CD8-positive, alpha-beta memory T cell (primary cell): ENCODE measurements at regions not wholly inside any gene's neighbourhood (a gene's known extent, or its start where the extent isn't known, plus 50 kb on each side); places are given as distances from the start of the nearest gene placed in this dataset.

Experiments
- CTCF ChIA-PET: fragments of 350-600 bp; sonication (Branson Sonifier 250); formaldehyde crosslinking; loops from one replicate; lab custom pipeline; 2021; ENCODE audit warnings: antibody characterized with exemption; lab: Charles Lee
- POLR2A ChIA-PET: fragments of 350-600 bp; sonication (Branson Sonifier 250); formaldehyde crosslinking; loops from one replicate; lab custom pipeline; 2021; ENCODE audit warnings: antibody characterized with exemption; lab: Charles Lee
- DNase-seq, 5 donors: peaks; one replicate each; pipeline versions ENCODE4 v3.0.0 to v3.0.0-alpha.2; 2020 to 2022; ENCODE audit warnings: mixed read lengths in 1 of 5
- H3K27ac ChIP-seq: one replicate; pipeline ENCODE4 v1.7.0; 2013; ENCODE audit warnings: low read depth, mild to moderate bottlenecking, low read length, moderate library complexity
- H3K27me3 ChIP-seq: 2 replicates; pipeline ENCODE4 v1.7.0; 2013; ENCODE audit warnings: low read length, mild to moderate bottlenecking; ENCODE audit not compliant: insufficient read depth, poor library complexity, severe bottlenecking
- H3K36me3 ChIP-seq: 2 replicates; pipeline ENCODE4 v1.7.0; 2013; ENCODE audit warnings: mild to moderate bottlenecking, low read length, moderate library complexity; ENCODE audit not compliant: insufficient read depth
- H3K4me1 ChIP-seq: 2 replicates; pipeline ENCODE4 v1.7.0; 2013; ENCODE audit warnings: mild to moderate bottlenecking, low read length, moderate library complexity; ENCODE audit not compliant: insufficient read depth
- H3K4me3 ChIP-seq: 2 replicates; pipeline ENCODE4 v1.7.0; 2013; ENCODE audit warnings: mild to moderate bottlenecking, low read length
- H3K9me3 ChIP-seq: 2 replicates; pipeline ENCODE4 v1.7.0; 2013; ENCODE audit warnings: mild to moderate bottlenecking, low read length
- H3K27ac Mint-ChIP-seq, 8 donors: one replicate each; pipeline ENCODE4 v1.8.0; 2020 to 2021; ENCODE audit warnings: mixed read lengths in 8 of 8, mild to moderate bottlenecking in 6 of 8, inconsistent platforms in 3 of 8, moderate library complexity in 3 of 8
- H3K27me3 Mint-ChIP-seq, 2 donors: one replicate each; pipeline ENCODE4 v1.8.0; 2020 to 2021; ENCODE audit warnings: mixed read lengths in 2 of 2, mild to moderate bottlenecking in 1 of 2, moderate library complexity in 1 of 2
- H3K36me3 Mint-ChIP-seq, 3 donors: one replicate each; pipeline ENCODE4 v1.8.0; 2020 to 2021; ENCODE audit warnings: mixed read lengths in 3 of 3, inconsistent platforms in 1 of 3, mild to moderate bottlenecking in 1 of 3
- H3K4me1 Mint-ChIP-seq, 3 donors: one replicate each; pipeline ENCODE4 v1.8.0; 2020 to 2021; ENCODE audit warnings: mixed read lengths in 3 of 3, inconsistent platforms in 1 of 3, mild to moderate bottlenecking in 1 of 3
- H3K4me3 Mint-ChIP-seq, 7 donors: one replicate each; pipeline ENCODE4 v1.8.0; 2020 to 2021; ENCODE audit warnings: mixed read lengths in 7 of 7, mild to moderate bottlenecking in 6 of 7, moderate library complexity in 4 of 7, inconsistent platforms in 2 of 7
- H3K9me3 Mint-ChIP-seq, 5 donors: one replicate each; pipeline ENCODE4 v1.8.0; 2020 to 2022; ENCODE audit warnings: mixed read lengths in 5 of 5, mild to moderate bottlenecking in 3 of 5, moderate library complexity in 2 of 5, inconsistent platforms in 1 of 5

DNA sequence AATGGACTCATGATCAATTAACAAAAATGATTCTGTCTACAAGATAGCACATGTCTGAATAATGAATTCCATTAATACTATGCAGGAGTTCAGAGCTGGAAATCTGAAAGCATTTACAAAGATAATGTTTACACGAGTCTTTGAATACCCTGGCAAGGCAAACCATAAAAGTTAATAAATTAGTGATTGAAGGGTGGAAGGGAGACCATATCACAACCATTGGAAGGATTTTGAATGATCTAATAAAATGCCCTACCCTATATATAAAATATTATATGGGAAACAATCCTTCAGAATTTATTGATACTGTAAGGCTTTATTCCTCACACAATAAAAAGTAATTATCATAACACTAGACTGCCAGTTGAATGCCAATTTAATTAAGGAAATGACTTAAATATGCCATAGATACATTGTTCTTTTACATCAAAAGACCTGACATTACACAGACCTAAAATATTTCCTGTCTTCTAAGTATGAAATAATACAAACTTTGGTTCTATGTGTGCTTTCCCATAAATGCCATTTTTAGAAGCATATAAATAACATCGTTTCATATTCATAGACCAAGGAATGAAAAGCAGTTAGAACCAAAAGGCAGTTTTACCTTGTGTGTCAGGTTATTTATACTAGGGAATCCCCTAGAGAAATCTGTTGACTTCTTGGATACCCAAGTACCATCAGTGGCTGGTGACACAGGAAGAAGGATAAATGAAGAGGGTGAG, 249.2 kb upstream of the MARCKS start:
- no peaks in the 10 kb centered on the region for H3K4me1 Mint-ChIP-seq
- no peaks in the 10 kb centered on the region for H3K9me3 ChIP-seq
- no peaks in the 10 kb centered on the region for H3K4me1 ChIP-seq
- no peak overlapping the region for H3K27ac ChIP-seq
- ChIA-PET CTCF (no interaction called here), POLR2A (no interaction called here)
- no peaks in the 10 kb centered on the region for H3K36me3 Mint-ChIP-seq
- no peaks in the 10 kb centered on the region for H3K27me3 Mint-ChIP-seq
- no peak overlapping the region for H3K4me3 ChIP-seq
- peaks cover 0 to 6% (median under 1%) of the 10 kb centered on the region in 5 donors for H3K9me3 Mint-ChIP-seq
- H3K27me3 ChIP-seq: no peaks in the 10 kb centered on the region
- H3K36me3 ChIP-seq: no peaks in the 10 kb centered on the region
- DNase-seq: no peak
- no peak overlapping the region for H3K4me3 Mint-ChIP-seq
- H3K27ac Mint-ChIP-seq: no peak overlapping the region

DNA sequence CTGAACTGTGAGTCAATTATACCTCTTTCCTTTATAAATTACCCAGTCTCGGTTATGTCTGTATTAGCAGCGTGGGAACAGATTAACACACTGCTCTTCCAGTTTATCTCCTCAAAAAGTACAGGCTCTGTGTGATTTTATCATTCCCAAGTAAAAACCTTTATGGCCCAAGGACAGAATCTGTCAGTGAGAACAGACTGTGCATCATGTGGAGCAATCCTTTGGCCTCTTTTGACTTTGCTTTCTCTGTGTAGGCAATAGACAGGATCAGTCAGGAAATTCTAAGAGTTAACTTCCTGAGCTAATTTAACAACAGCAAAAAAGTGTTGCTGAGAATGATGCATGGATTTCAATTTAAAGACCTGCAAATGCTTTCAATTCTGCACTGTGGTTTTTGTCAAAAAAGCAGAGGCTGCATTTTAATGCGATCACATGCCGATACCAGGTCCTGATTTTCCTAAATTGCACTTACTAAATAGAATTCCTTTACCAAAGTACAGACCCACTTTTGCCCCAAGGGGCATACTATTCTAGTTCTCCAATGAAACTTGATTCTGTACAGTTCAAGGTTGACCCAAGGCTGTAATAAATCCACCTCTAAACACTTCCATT, 246.7 kb upstream of the MARCKS start:
- Histone ChIP-seq H3K27me3 (no peaks in the 10 kb centered on the region), H3K9me3 (no peaks in the 10 kb centered on the region), H3K27ac (no peak overlapping the region), H3K4me3 (no peak overlapping the region), H3K4me1 (no peaks in the 10 kb centered on the region), H3K36me3 (no peaks in the 10 kb centered on the region)
- ChIA-PET POLR2A (no interaction called here), CTCF (no interaction called here)
- Mint-ChIP-seq H3K36me3 (no peaks in the 10 kb centered on the region), H3K9me3 (peaks cover 3 to 7% (median 3%) of the 10 kb centered on the region in 5 donors), H3K4me1 (no peaks in the 10 kb centered on the region), H3K4me3 (no peak overlapping the region), H3K27ac (no peak overlapping the region), H3K27me3 (peaks cover 0 to 3% of the 10 kb centered on the region in 2 donors)
- DNase-seq: no peak

GRCh38 chr6:113616701-113617274, 240.4 kb upstream of the MARCKS start:
- Histone ChIP-seq H3K27me3 (no peaks in the 10 kb centered on the region), H3K4me3 (no peak overlapping the region), H3K27ac (no peak overlapping the region), H3K9me3 (no peaks in the 10 kb centered on the region), H3K4me1 (no peaks in the 10 kb centered on the region), H3K36me3 (no peaks in the 10 kb centered on the region)
- Mint-ChIP-seq H3K27me3 (peaks cover 0 to 3% of the 10 kb centered on the region in 2 donors), H3K4me3 (no peak overlapping the region), H3K27ac (no peak overlapping the region), H3K36me3 (no peaks in the 10 kb centered on the region), H3K9me3 (peaks cover 3 to 7% (median 3%) of the 10 kb centered on the region in 5 donors), H3K4me1 (no peaks in the 10 kb centered on the region)
- CTCF ChIA-PET: no interaction called here
- POLR2A ChIA-PET: no interaction called here
- no peak for DNase-seq

DNA sequence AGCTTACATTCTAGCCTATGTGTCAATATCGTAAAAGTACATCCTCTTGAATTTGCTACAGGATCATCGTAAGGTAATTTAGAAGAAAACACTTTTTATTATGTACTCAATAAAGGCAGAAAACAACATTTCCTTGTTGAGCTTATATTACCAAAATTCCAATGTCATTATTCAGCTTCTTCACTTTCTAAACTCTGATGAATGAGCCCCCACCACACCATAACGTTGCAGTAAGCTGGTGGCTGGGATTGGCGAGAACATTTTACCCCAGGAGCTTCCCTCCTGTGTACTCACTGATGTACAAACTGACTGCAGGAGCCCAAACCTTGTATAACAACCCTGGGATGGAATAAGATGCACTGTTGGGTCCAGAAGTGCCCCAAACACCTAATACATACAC, 238.1 kb upstream of the MARCKS start:
- Histone ChIP-seq H3K27me3 (no peaks in the 10 kb centered on the region), H3K4me1 (no peaks in the 10 kb centered on the region), H3K27ac (no peak overlapping the region), H3K36me3 (no peaks in the 10 kb centered on the region), H3K9me3 (no peaks in the 10 kb centered on the region), H3K4me3 (no peak overlapping the region)
- Mint-ChIP-seq H3K9me3 (peaks cover 0 to under 1% (median 0%) of the 10 kb centered on the region in 5 donors), H3K27me3 (no peaks in the 10 kb centered on the region), H3K27ac (no peak overlapping the region), H3K4me1 (no peaks in the 10 kb centered on the region), H3K36me3 (no peaks in the 10 kb centered on the region), H3K4me3 (no peak overlapping the region)
- CTCF ChIA-PET: no interaction called here
- POLR2A ChIA-PET: no interaction called here
- DNase-seq: no peak

DNA sequence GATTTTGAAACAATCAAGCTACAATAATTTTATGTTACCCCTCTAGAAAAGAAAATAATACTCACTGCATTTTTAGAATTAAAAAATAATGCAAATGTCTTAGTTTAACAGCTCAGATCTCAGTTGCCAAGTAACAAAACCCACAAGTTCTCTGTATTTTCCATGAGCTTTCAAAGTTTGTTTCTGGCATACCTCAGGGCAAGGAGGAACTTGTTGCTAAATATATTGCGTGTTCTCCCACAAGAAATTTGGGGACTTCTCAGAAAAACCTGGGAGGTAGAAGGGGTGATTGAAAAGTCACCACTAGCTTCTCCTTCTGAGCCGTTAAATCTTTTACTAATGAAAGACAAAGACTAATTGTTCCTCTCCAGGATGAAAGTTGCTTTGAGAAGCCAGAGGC, 236.8 kb upstream of the MARCKS start:
- H3K4me1 Mint-ChIP-seq: peaks cover 0 to under 1% (median 0%) of the 10 kb centered on the region in 3 donors
- peaks cover 0 to 1% of the 10 kb centered on the region in 2 donors for H3K27me3 Mint-ChIP-seq
- no peak for DNase-seq
- no peaks in the 10 kb centered on the region for H3K36me3 Mint-ChIP-seq
- H3K4me3 Mint-ChIP-seq: no peak overlapping the region
- no peaks in the 10 kb centered on the region for H3K9me3 Mint-ChIP-seq
- Histone ChIP-seq H3K9me3 (no peaks in the 10 kb centered on the region), H3K4me3 (no peak overlapping the region), H3K4me1 (no peaks in the 10 kb centered on the region), H3K27me3 (no peaks in the 10 kb centered on the region), H3K36me3 (no peaks in the 10 kb centered on the region), H3K27ac (no peak overlapping the region)
- POLR2A ChIA-PET: no interaction called here
- no peak overlapping the region for H3K27ac Mint-ChIP-seq
- CTCF ChIA-PET: no interaction called here

DNA sequence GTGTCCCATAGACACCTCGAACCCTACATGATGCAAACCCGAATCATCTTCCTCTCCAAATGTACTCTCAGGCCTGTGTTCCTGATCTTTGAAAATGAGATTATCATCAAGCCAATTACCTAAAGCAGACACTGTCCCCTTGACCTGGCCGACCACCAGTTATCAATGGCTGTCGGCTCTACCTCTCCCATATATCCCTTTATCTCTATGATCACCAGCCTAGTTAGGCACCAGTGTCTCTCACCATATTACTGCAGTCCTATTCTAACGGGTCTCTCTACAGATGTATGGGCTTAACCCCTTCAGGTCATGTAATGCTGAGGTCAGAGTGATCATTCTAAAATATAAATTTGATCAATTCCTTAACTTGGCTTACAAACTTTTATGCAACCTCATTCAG, 234.9 kb upstream of the MARCKS start:
- no peaks in the 10 kb centered on the region for H3K36me3 Mint-ChIP-seq
- no peaks in the 10 kb centered on the region for H3K9me3 Mint-ChIP-seq
- H3K27me3 ChIP-seq: no peaks in the 10 kb centered on the region
- no peaks in the 10 kb centered on the region for H3K36me3 ChIP-seq
- POLR2A ChIA-PET: no interaction called here
- no peak for DNase-seq
- H3K4me3 ChIP-seq: no peak overlapping the region
- no peaks in the 10 kb centered on the region for H3K9me3 ChIP-seq
- peaks cover 0 to 2% of the 10 kb centered on the region in 2 donors for H3K27me3 Mint-ChIP-seq
- peaks cover 0 to 8% (median 7%) of the 10 kb centered on the region in 3 donors for H3K4me1 Mint-ChIP-seq
- CTCF ChIA-PET: no interaction called here
- H3K4me3 Mint-ChIP-seq: no peak overlapping the region
- no peak overlapping the region for H3K27ac ChIP-seq
- H3K4me1 ChIP-seq: no peaks in the 10 kb centered on the region
- H3K27ac Mint-ChIP-seq: no peak overlapping the region

- H3K27me3 Mint-ChIP-seq: peaks cover 0 to 2% of the 10 kb centered on the region in 2 donors
- no peaks in the 10 kb centered on the region for H3K9me3 Mint-ChIP-seq
- no peak overlapping the region for H3K27ac ChIP-seq
- peaks cover 0 to 12% (median 7%) of the 10 kb centered on the region in 3 donors for H3K4me1 Mint-ChIP-seq
- H3K27me3 ChIP-seq: no peaks in the 10 kb centered on the region
- no peak for DNase-seq
- no peak overlapping the region for H3K4me3 Mint-ChIP-seq
- no peak overlapping the region for H3K27ac Mint-ChIP-seq
- no peaks in the 10 kb centered on the region for H3K36me3 Mint-ChIP-seq
- H3K36me3 ChIP-seq: no peaks in the 10 kb centered on the region
- H3K4me3 ChIP-seq: no peak overlapping the region
- no peaks in the 10 kb centered on the region for H3K4me1 ChIP-seq
- H3K9me3 ChIP-seq: no peaks in the 10 kb centered on the region
- ChIA-PET CTCF (no interaction called here), POLR2A (no interaction called here)
Observed at GRCh38 chr6:113623129-113623528, 234.0 kb upstream of the MARCKS start.

- no peak overlapping the region for H3K4me3 Mint-ChIP-seq
- H3K9me3 Mint-ChIP-seq: no peaks in the 10 kb centered on the region
- Histone ChIP-seq H3K9me3 (no peaks in the 10 kb centered on the region), H3K36me3 (no peaks in the 10 kb centered on the region), H3K27me3 (no peaks in the 10 kb centered on the region), H3K4me1 (no peaks in the 10 kb centered on the region), H3K27ac (no peak overlapping the region), H3K4me3 (no peak overlapping the region)
- peaks cover 0 to 3% of the 10 kb centered on the region in 2 donors for H3K27me3 Mint-ChIP-seq
- POLR2A ChIA-PET: no interaction called here
- DNase-seq: no peak
- peak overlapping the region in 1 of 8 donors; percentile 29 for H3K27ac Mint-ChIP-seq
- CTCF ChIA-PET: no interaction called here
- peaks cover 9 to 25% (median 22%) of the 10 kb centered on the region in 3 donors for H3K4me1 Mint-ChIP-seq
- H3K36me3 Mint-ChIP-seq: no peaks in the 10 kb centered on the region
Observed at GRCh38 chr6:113625850-113626249, 231.3 kb upstream of the MARCKS start.
